Breast epithelium (tissue), 4 donors: ENCODE measurements at regions not wholly inside any gene's neighbourhood (a gene's known extent, or its start where the extent isn't known, plus 50 kb on each side); places are given as distances from the start of the nearest gene placed in this dataset.
"Not testable (repeated sequence)": the region's sequence is repeated elsewhere in the genome, so short reads cannot be mapped to it uniquely, and the experiment has no call there.

Experiments
- DNase-seq, 2 donors: peaks; one replicate each; pipeline ENCODE4 v3.0.0-alpha.2; 2019; ENCODE audit warnings: low spot score in 2 of 2
- H3K27ac ChIP-seq, 2 donors: fragments of 200-600 bp; sonication (generic) in 1 of 2; one replicate each; pipeline ENCODE4 v1.5.1; 2016 to 2019; ENCODE audit warnings: mild to moderate bottlenecking in 1 of 2
- H3K27me3 ChIP-seq, 2 donors: fragments of 200-600 bp; sonication (generic) in 1 of 2; one replicate each; pipeline versions ENCODE4 v1.5.1 to v1.6.0; 2017 to 2019; ENCODE audit warnings: control low read depth in 1 of 2, mild to moderate bottlenecking in 1 of 2
- H3K36me3 ChIP-seq: fragments of 200-600 bp; one replicate; pipeline ENCODE4 v1.5.1; 2019
- H3K4me1 ChIP-seq, 2 donors: fragments of 200-600 bp; sonication (generic); one replicate each; pipeline ENCODE4 v1.5.1; 2016 to 2019; ENCODE audit warnings: control low read depth in 1 of 2
- H3K4me3 ChIP-seq, 3 donors: fragments of 200-600 bp; sonication (generic); 1 replicate in 2 of 3; 2 replicates in 1 of 3; pipeline ENCODE4 v1.5.1; 2016 to 2019; ENCODE audit warnings: mild to moderate bottlenecking in 3 of 3, moderate library complexity in 2 of 3
- H3K9me3 ChIP-seq, 2 donors: fragments of 200-600 bp; sonication (generic) in 1 of 2; one replicate each; pipeline ENCODE4 v1.5.1; 2016 to 2019; ENCODE audit warnings: control low read depth in 1 of 2
- CTCF ChIP-seq, 3 donors: fragments of 450-650 bp; IDR thresholded peaks; one replicate each; pipeline ENCODE4 v1.5.1; 2016 to 2017; ENCODE audit warnings: antibody characterized with exemption in 3 of 3, mild to moderate bottlenecking in 3 of 3, moderate library complexity in 3 of 3
- POLR2A ChIP-seq: fragments of 450-650 bp; IDR thresholded peaks from one replicate; pipeline ENCODE4 v1.6.1; 2016; ENCODE audit warnings: antibody characterized with exemption, mild to moderate bottlenecking, moderate library complexity
- POLR2AphosphoS5 ChIP-seq, 3 donors: sonication (generic); formaldehyde crosslinking; IDR thresholded peaks; one replicate each; pipeline ENCODE4 v1.6.1; 2017; ENCODE audit warnings: antibody characterized with exemption in 3 of 3
- intact Hi-C: fragments of 100-400 bp; cut with DNase I; formaldehyde crosslinking; loops from one replicate; pipeline ENCODE4 v1.15.1; 2023; ENCODE audit warnings: low total_unique reads

- no peak overlapping the region for H3K4me3 ChIP-seq
- intact Hi-C loops, result no loop called here
- H3K36me3 ChIP-seq, result no peaks in the 10 kb centered on the region
- TF ChIP-seq POLR2A (no peak), CTCF (IDR thresholded peaks at IDR 0.05) (no peak), POLR2AphosphoS5 (IDR thresholded peaks at IDR 0.05) (no peak)
- H3K27me3 ChIP-seq, result no peaks in the 10 kb centered on the region
- peaks cover 0 to 8% of the 10 kb centered on the region in 2 donors for H3K9me3 ChIP-seq
- no peak for DNase-seq
- no peaks in the 10 kb centered on the region for H3K4me1 ChIP-seq
- H3K27ac ChIP-seq, result no peak overlapping the region
Observed at GRCh38 chr11:33435216-33435615, 178.0 kb downstream of the HIPK3 start.

- TF ChIP-seq POLR2A, result no peak
- TF ChIP-seq POLR2AphosphoS5 (IDR thresholded peaks at IDR 0.05), result no peak
- no peak for TF ChIP-seq CTCF (IDR thresholded peaks at IDR 0.05)
- Histone ChIP-seq H3K27me3 (no peaks in the 10 kb centered on the region), H3K36me3 (no peaks in the 10 kb centered on the region), H3K27ac (no peak overlapping the region), H3K4me1 (no peaks in the 10 kb centered on the region), H3K9me3 (peaks cover 0 to 8% of the 10 kb centered on the region in 2 donors), H3K4me3 (no peak overlapping the region)
- intact Hi-C loops, result no loop called here
- no peak for DNase-seq
Observed at GRCh38 chr11:33434294-33434693, 177.1 kb downstream of the HIPK3 start.

GRCh38 chr11:33428435-33428834 is 171.3 kb downstream of the HIPK3 start:
- H3K9me3 ChIP-seq, H3K4me1 ChIP-seq, DNase-seq, H3K4me3 ChIP-seq, H3K27ac ChIP-seq, intact Hi-C loops, H3K27me3 ChIP-seq, H3K36me3 ChIP-seq: not testable (repeated sequence)

- intact Hi-C loops, result no loop called here
- Histone ChIP-seq H3K4me1 (no peaks in the 10 kb centered on the region), H3K27me3 (no peaks in the 10 kb centered on the region), H3K4me3 (no peak overlapping the region), H3K36me3 (no peaks in the 10 kb centered on the region), H3K9me3 (no peaks in the 10 kb centered on the region), H3K27ac (no peak overlapping the region)
- no peak for DNase-seq
- TF ChIP-seq CTCF (IDR thresholded peaks at IDR 0.05) (no peak), POLR2AphosphoS5 (IDR thresholded peaks at IDR 0.05) (no peak), POLR2A (no peak)
Observed at GRCh38 chr11:33420959-33421566, 163.9 kb downstream of the HIPK3 start.

- Histone ChIP-seq H3K36me3 (no peaks in the 10 kb centered on the region), H3K27me3 (no peaks in the 10 kb centered on the region), H3K9me3 (no peaks in the 10 kb centered on the region), H3K27ac (no peak overlapping the region), H3K4me3 (no peak overlapping the region), H3K4me1 (no peaks in the 10 kb centered on the region)
- no peak for TF ChIP-seq CTCF (IDR thresholded peaks at IDR 0.05)
- no peak for TF ChIP-seq POLR2A
- TF ChIP-seq POLR2AphosphoS5 (IDR thresholded peaks at IDR 0.05), result no peak
- no peak for DNase-seq
- intact Hi-C loops, result no loop called here
Observed at GRCh38 chr11:33419924-33420323, 162.7 kb downstream of the HIPK3 start.

- Histone ChIP-seq H3K36me3 (no peaks in the 10 kb centered on the region), H3K4me1 (no peaks in the 10 kb centered on the region), H3K4me3 (no peak overlapping the region), H3K27me3 (no peaks in the 10 kb centered on the region), H3K27ac (no peak overlapping the region), H3K9me3 (no peaks in the 10 kb centered on the region)
- no peak for TF ChIP-seq POLR2AphosphoS5 (IDR thresholded peaks at IDR 0.05)
- TF ChIP-seq POLR2A, result no peak
- TF ChIP-seq CTCF (IDR thresholded peaks at IDR 0.05), result no peak
- DNase-seq, result no peak
- intact Hi-C loops, result no loop called here
Observed at GRCh38 chr11:33417121-33417520, 159.9 kb downstream of the HIPK3 start.
